ENCODE measurements at regions not wholly inside any gene's neighbourhood (a gene's known extent, or its start where the extent isn't known, plus 50 kb on each side); places are given as distances from the start of the nearest gene placed in this dataset.

GRCh38 chrX:106450405-106450804 lies 161.4 kb upstream of the RADX start:
- no peak for TF ChIP-seq CTCF (conservative IDR thresholded peaks at IDR 0.05; ENCODE audit: low read length)
- no peak for TF ChIP-seq EZH2phosphoT487 (IDR thresholded peaks at IDR 0.05; ENCODE audit: borderline replicate concordance)

Measured in Loucy (cell line).